ENCODE measurements at regions not wholly inside any gene's neighbourhood (a gene's known extent, or its start where the extent isn't known, plus 50 kb on each side); places are given as distances from the start of the nearest gene placed in this dataset.
"Not testable (repeated sequence)": the region's sequence is repeated elsewhere in the genome, so short reads cannot be mapped to it uniquely, and the experiment has no call there.

DNA sequence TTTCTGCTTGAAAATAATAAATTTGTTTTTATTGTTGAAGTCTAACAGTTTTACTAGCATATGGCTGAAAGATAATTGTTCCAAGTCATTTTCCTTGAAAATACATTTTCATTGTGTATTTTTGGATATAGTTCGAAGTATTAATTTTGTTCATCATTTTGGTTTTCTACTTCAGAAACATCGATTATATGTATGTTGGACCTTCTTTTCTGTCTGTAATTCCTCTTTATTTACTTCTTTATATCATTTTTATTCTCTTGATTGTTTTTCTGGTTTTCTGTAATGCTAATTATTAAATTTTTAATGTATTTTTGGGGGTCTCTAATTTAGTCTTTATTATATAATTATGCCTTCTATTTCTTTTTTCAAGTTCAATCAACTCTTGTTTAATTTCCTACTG lies 407.1 kb upstream of the FRG1 start:
- H3K4me3 ChIP-seq (ENCODE audit: low read depth, low read length): no peak overlapping the region
- no peak for TF ChIP-seq CTCF (IDR thresholded peaks at IDR 0.05; ENCODE audit: low read depth, low read length, missing control alignments)
- no peak for DNase-seq (ENCODE audit: low read depth)

GRCh38 chr4:189547559-189547958 lies 393.1 kb upstream of the FRG1 start:
- DNase-seq (ENCODE audit: low read depth): no peak
- no peak overlapping the region for H3K4me3 ChIP-seq (ENCODE audit: low read depth, low read length)
- TF ChIP-seq CTCF (IDR thresholded peaks at IDR 0.05; ENCODE audit: low read depth, low read length, missing control alignments): no peak

DNA sequence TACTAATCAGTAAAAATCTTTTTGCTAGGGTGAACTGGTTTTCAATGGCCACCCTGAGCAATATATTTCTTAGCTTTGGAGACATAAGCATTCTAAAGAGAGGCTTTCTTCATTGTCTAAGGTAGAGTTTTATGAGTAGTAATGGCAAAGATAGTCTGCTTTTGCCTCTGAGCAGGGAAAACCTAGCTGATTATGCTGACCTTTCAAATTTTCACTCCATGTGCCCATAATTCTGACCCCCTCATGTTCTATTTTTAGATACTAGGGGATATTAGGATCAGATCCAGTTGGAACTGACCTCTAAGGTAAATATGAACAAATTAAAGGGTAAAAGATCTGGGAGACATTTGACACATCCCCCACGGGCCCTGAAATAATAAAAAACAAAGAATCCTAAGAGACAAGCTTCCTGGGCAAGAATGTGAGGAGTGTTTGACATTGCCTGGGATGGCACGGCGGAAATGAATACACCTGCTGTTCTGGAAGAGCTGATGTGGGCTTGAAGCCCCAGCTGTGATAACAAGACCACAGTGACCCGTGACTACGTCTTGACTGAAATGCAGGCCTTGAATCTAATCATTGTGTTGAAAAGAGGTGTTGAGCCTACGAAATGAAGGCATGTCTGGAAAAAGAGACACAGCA lies 392.1 kb upstream of the FRG1 start:
- no peak for TF ChIP-seq CTCF (IDR thresholded peaks at IDR 0.05; ENCODE audit: low read depth, low read length, missing control alignments)
- no peak overlapping the region for H3K4me3 ChIP-seq (ENCODE audit: low read depth, low read length)
- DNase-seq (ENCODE audit: low read depth): no peak

- not testable (repeated sequence) for H3K4me3 ChIP-seq (ENCODE audit: low read depth, low read length); DNase-seq (ENCODE audit: low read depth)
Measured at GRCh38 chr4:189551931-189552670, 388.6 kb upstream of the FRG1 start.

DNA sequence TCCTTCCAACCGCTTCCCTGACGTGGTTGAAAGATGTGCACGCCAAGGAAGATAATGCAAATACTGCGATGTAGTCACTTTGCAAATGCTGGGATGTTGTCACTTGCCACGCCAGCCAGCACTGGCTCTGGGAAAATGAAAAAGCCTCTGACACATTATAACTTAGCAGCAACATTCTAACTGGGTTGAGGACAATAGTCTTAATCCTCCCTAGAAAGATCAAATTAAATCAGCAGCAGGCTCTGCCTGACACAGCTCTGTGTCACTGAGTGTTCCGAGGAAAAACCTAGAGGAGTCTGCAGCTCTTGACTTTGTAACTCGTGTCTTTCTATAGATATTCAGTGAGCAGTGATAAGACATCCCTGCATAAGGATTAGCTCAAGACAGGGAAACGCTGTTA lies 380.1 kb upstream of the FRG1 start:
- DNase-seq (ENCODE audit: low read depth); H3K4me3 ChIP-seq (ENCODE audit: low read depth, low read length): not testable (repeated sequence)

GRCh38 chr4:189563751-189564150 lies 376.9 kb upstream of the FRG1 start:
- not testable (repeated sequence) for H3K4me3 ChIP-seq (ENCODE audit: low read depth, low read length); DNase-seq (ENCODE audit: low read depth)

GRCh38 chr4:189566271-189566670 lies 374.4 kb upstream of the FRG1 start:
- not testable (repeated sequence) for H3K4me3 ChIP-seq (ENCODE audit: low read depth, low read length); DNase-seq (ENCODE audit: low read depth)

- DNase-seq (ENCODE audit: low read depth); H3K4me3 ChIP-seq (ENCODE audit: low read depth, low read length): not testable (repeated sequence)
Measured at GRCh38 chr4:189566900-189567299, 373.8 kb upstream of the FRG1 start.

DNA sequence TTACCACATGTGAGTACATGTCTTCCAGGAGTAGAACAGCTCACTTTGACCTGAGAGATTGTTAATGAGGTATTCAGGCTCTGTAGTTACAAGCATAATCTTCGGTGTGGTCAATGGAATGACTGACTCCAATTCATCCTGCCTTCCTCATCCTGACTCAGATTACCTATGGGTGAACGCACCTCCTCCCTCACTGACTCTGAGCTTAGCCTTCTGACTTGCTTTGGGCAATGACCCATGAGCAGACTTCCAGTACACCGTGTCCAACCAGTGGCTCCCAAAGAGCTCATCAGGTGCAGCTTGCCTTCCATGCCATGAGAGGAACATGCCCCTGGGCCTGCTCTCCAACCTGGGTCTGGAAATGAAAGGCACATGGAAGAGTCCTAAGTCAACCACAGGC lies 361.0 kb upstream of the FRG1 start:
- DNase-seq (ENCODE audit: low read depth); H3K4me3 ChIP-seq (ENCODE audit: low read depth, low read length): not testable (repeated sequence)

GRCh38 chr4:189586908-189587632 lies 353.6 kb upstream of the FRG1 start:
- DNase-seq (ENCODE audit: low read depth); H3K4me3 ChIP-seq (ENCODE audit: low read depth, low read length): not testable (repeated sequence)

- H3K4me3 ChIP-seq (ENCODE audit: low read depth, low read length); DNase-seq (ENCODE audit: low read depth): not testable (repeated sequence)
Measured at GRCh38 chr4:189589201-189589600, 351.5 kb upstream of the FRG1 start.

Measured in GM12864 (cell line).